Right lobe of liver (tissue), 4 donors: ENCODE measurements at regions not wholly inside any gene's neighbourhood (a gene's known extent, or its start where the extent isn't known, plus 50 kb on each side); places are given as distances from the start of the nearest gene placed in this dataset.

ENCODE experiments used
- CTCF ChIP-seq, 4 donors: fragments of 200-600 bp in 3 of 4; fragments of 450-650 bp in 1 of 4; IDR thresholded peaks; one replicate each; pipeline versions ENCODE4 v1.5.1 to v1.8.0; 2016 to 2022; ENCODE audit warnings: antibody characterized with exemption in 4 of 4, mild to moderate bottlenecking in 2 of 4
- POLR2A ChIP-seq: fragments of 450-650 bp; IDR thresholded peaks from one replicate; pipeline ENCODE4 v1.6.1; 2017; ENCODE audit warnings: antibody characterized with exemption, mild to moderate bottlenecking
- donor health status: DM: no; HTN: no; CAD: no.
- donor health status: DM: no; HTN: no; CAD: no.
- donor health status: DM: no; HTN: yes; CAD: no.

DNA sequence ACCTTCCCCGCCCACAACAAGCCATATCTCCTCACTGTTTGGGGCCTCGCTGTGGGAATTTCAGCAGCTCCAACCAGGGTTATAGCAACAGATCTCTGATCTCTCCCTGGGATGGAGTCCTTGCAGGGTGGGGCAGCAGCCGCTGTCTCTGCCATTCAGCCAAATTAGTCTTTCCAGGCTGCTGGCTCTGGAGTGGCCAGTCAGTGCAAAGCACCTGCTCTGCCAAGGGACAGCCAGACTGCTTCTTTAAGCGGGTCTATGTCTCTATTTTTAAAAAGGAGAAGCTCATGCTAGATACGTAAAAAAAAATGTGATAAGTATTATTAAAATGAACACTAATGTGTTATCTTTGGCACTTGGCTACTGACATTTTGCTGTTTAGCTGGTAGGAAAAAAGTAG is 380.2 kb downstream of the CDH10 start:
- TF ChIP-seq CTCF (IDR thresholded peaks at IDR 0.05) (no peak), POLR2A (no peak)
